Activated T-cell treated with anti-CD3 and anti-CD28 coated beads, Interleukin-2, amount 50 U/mL, for 72 hours (primary cell): ENCODE measurements at regions not wholly inside any gene's neighbourhood (a gene's known extent, or its start where the extent isn't known, plus 50 kb on each side); places are given as distances from the start of the nearest gene placed in this dataset.
A peak's percentile ranks its signal among the peaks of the same experiment; 100 is the strongest.
"Not testable (repeated sequence)": the region's sequence is repeated elsewhere in the genome, so short reads cannot be mapped to it uniquely, and the experiment has no call there.

Experiments used
- ATAC-seq, 2 donors: fragments of 150-1000 bp; cut with Tn5 transposase; replicated peaks in 1 of 2; 2 replicates each; pipeline ENCODE4 v1.10.0; 2021; ENCODE audit warnings: moderate library complexity in 2 of 2, mild to moderate bottlenecking in 1 of 2
- DNase-seq, 2 donors: peaks; one replicate each; pipeline ENCODE4 v3.0.0; 2021 to 2022; ENCODE audit warnings: mixed read lengths in 1 of 2
- H3K27ac Mint-ChIP-seq: one replicate; pipeline ENCODE4 v1.8.0; 2022; ENCODE audit warnings: mild to moderate bottlenecking, moderate library complexity, mixed read lengths
- H3K27me3 Mint-ChIP-seq: one replicate; pipeline ENCODE4 v1.8.0; 2022; ENCODE audit warnings: low read depth, mixed read lengths
- H3K36me3 Mint-ChIP-seq, 2 donors: one replicate each; pipeline ENCODE4 v1.8.0; 2022; ENCODE audit warnings: mixed read lengths in 2 of 2, mild to moderate bottlenecking in 1 of 2; ENCODE audit not compliant: insufficient read depth in 2 of 2
- H3K4me1 Mint-ChIP-seq: one replicate; pipeline ENCODE4 v1.8.0; 2022; ENCODE audit warnings: low read depth, mixed read lengths
- H3K4me3 Mint-ChIP-seq, 2 donors: one replicate each; pipeline ENCODE4 v1.8.0; 2022; ENCODE audit warnings: mild to moderate bottlenecking in 2 of 2, mixed read lengths in 2 of 2, moderate library complexity in 2 of 2
- H3K9me3 Mint-ChIP-seq, 2 donors: one replicate each; pipeline ENCODE4 v1.8.0; 2022; ENCODE audit warnings: mixed read lengths in 2 of 2

DNA sequence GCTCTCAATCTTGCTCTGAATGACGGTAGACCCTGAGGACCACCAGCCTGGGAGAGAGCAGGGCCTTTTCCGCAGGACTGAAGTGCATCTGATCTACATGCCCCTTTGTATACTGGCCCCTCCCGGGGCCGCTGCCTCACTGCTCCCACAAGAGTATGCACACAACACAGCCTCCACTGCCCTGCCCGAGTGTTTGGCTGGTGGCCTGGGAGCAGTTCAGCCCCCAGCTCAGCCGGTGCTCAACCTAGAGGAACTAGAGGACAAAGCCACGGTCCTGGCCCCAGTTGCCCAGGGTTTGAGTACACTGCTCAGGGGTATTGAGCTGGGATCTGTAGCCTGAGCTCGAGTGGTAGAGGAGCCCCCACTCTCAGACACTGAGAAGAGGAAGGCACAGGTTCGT, 118.9 kb upstream of the CAB39 start:
- DNase-seq (no peak), ATAC-seq (no peak)
- Mint-ChIP-seq H3K4me3 (no peak overlapping the region), H3K27ac (no peak overlapping the region), H3K27me3 (no peaks in the 10 kb centered on the region), H3K4me1 (peaks cover 82% of the 10 kb centered on the region), H3K36me3 (peaks cover 9 to 17% of the 10 kb centered on the region in 2 donors), H3K9me3 (peaks cover 7 to 11% of the 10 kb centered on the region in 2 donors)

DNA sequence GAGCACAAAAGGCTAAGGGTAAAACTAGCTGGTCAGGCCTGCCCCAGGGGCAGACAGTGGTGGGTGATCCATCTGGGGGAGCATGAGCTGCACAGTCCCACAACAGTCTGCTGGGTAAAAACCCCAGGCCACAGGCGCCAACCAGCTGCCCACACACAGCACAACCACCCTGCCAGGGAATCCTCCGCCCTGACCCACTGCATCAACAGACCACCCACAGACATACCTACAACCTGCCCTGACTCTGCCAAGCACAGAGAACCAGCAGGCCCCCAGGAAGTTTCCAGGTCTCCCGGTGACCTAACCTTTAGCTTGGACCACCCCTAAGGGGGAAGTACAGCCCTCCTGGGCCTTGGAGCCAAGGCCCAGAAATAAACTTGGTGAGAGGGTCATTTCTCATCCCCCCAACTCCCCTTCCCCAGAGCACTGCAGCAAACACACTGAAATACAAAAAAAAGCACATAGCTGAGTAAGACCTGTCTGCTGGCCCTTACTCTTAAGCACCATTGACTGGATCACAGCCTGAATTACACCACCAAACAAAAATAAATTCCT, 118.3 kb upstream of the CAB39 start:
- H3K36me3 Mint-ChIP-seq = peaks cover 8 to 11% of the 10 kb centered on the region in 2 donors
- ATAC-seq = no peak

DNA sequence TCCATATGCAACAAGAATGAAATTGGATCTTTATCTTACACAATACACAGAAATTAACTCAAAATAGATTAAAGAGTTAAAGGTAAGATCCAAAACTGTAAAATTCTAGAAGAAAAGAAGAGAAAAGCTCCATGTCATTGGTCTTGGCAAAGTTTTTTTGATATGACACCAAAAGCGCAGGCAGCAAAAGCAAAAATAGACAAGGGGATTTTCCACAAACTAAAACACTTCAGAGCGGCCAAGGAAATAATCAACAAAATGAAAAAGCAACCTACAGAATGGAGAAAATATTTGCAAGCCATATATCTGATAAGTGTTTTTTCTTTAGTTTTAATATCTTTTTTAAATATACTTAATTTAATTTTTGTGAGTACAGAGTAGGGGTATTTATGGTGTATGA, 112.8 kb upstream of the CAB39 start:
- Mint-ChIP-seq H3K4me1 (peaks cover 58% of the 10 kb centered on the region), H3K27me3 (no peaks in the 10 kb centered on the region), H3K36me3 (peaks cover 15% of the 10 kb centered on the region in 2 donors), H3K9me3 (peaks cover 4 to 7% of the 10 kb centered on the region in 2 donors), H3K4me3 (peak overlapping the region; percentile 17 to 73), H3K27ac (peak overlapping the region; percentile 70)
- DNase-seq (no peak), ATAC-seq (no peak)

More for the DNA sequence above, 118.3 kb upstream of the CAB39 start:
- peaks cover 7 to 11% of the 10 kb centered on the region in 2 donors for H3K9me3 Mint-ChIP-seq
- peaks cover 77% of the 10 kb centered on the region for H3K4me1 Mint-ChIP-seq
- H3K27ac Mint-ChIP-seq = no peak overlapping the region
- no peak for DNase-seq
- H3K4me3 Mint-ChIP-seq = no peak overlapping the region
- no peaks in the 10 kb centered on the region for H3K27me3 Mint-ChIP-seq

DNA sequence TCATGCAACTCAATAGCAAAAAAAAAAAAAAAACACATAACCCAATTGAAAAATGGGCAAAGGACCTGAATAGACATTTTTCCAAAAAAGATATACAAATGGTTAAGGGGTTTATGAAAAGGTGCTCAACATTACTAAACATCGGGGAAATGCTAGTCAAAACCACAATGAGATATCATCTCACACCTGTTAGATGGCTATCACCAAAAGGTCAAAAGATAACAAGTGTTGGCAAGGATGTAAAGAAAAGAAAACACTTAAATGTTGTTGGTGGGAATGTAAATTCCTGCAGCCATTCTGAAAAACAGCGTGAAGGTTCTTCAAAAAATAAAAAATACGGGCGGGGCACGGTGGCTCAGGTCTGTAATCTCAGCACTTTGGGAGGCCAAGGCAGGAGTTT, 112.4 kb upstream of the CAB39 start:
- ATAC-seq = peak in 1 of 2 donors; percentile 33
- H3K4me3 Mint-ChIP-seq = peak overlapping the region; percentile 43 to 83
- peak overlapping the region; percentile 61 for H3K27ac Mint-ChIP-seq
- peaks cover 17 to 18% of the 10 kb centered on the region in 2 donors for H3K36me3 Mint-ChIP-seq
- peaks cover 57% of the 10 kb centered on the region for H3K4me1 Mint-ChIP-seq
- H3K9me3 Mint-ChIP-seq = peaks cover 4 to 10% of the 10 kb centered on the region in 2 donors
- H3K27me3 Mint-ChIP-seq = no peaks in the 10 kb centered on the region
- no peak for DNase-seq

DNA sequence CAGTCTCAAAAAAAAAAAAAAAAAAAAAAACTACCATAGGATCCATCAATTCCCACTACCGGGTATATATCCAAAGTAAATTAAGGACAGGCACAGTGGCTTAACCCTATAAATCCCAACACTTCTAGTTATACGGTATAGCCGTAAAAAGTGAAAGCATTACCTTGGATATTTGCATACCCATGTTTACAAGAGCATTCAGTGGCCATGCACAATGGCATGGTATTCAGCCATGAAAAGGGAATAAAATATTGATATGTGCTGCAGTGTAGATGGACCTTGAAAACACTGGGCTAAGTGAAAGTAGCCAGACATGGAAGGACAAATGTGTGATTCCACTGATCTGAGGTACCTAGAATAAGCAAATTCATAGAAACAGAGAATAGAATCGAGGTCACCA, 111.8 kb upstream of the CAB39 start:
- ATAC-seq = no peak
- Mint-ChIP-seq H3K4me1 (peaks cover 55% of the 10 kb centered on the region), H3K36me3 (peaks cover 16 to 21% of the 10 kb centered on the region in 2 donors), H3K4me3 (peak overlapping the region; percentile 43 to 83), H3K27me3 (no peaks in the 10 kb centered on the region), H3K9me3 (peaks cover 6 to 8% of the 10 kb centered on the region in 2 donors), H3K27ac (no peak overlapping the region)
- DNase-seq = no peak

DNA sequence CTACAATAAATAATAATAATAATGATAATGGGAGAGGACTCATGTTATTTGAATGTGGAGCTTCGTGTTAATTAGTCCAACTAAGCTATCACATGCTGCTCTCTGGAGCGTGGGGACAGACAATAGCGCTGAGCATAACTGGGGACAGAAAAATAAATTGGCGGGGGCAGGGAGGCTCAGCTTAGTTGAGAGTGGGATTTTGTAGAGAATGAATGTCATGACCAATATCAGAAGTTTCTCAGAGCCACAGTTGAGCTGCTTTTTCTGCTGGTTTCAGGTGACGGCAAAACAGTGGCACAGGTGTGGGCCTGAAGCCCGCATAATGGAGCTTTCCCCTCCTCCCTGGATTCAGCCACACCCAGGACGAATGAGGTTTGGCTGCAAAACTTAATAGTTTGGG, 111.1 kb upstream of the CAB39 start:
- DNase-seq (peak in 1 of 2 donors; percentile 24), ATAC-seq (peak; percentile 44 to 57)
- no peaks in the 10 kb centered on the region for H3K27me3 Mint-ChIP-seq
- H3K36me3 Mint-ChIP-seq = peaks cover 17 to 22% of the 10 kb centered on the region in 2 donors
- peak overlapping the region; percentile 51 for H3K27ac Mint-ChIP-seq
- peak overlapping the region; percentile 28 to 29 for H3K4me3 Mint-ChIP-seq
- peaks cover 6 to 12% of the 10 kb centered on the region in 2 donors for H3K9me3 Mint-ChIP-seq
- H3K4me1 Mint-ChIP-seq = peaks cover 48% of the 10 kb centered on the region

DNA sequence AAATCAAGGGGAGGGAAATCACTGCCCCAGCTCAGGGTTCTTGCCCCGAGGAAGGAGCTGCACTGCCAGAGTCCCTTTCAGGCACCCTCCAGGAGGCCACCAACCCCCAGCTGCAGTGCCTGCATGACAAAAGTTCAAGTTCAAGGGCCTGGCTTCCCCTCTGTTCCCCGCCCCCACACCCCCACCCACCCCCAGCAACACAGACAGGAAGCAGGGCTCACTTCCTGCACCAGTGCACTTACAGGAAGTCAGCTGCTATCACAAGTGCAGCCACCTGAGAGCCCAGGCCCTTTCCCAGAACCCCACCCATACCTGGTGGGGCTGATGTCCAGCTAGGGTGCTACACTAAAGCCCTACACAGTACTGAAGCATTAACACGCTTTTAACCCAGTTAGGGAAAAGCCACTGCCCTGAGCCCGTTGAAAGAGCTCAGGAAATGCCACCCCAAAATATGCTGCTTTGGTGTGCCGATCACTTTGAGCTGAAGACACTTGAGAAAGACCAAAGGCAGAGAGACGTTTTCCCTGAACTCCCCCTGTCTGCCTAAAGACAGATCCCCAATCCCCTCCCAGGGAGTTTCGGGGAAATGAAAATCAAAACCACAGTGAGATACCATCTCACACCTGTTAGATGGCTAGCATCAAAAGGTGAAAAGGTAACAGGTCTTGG, 109.9 kb upstream of the CAB39 start:
- Mint-ChIP-seq H3K4me3 (peak overlapping the region; percentile 52 to 55), H3K27ac (peak overlapping the region; percentile 91), H3K9me3 (peaks cover 6 to 15% of the 10 kb centered on the region in 2 donors), H3K36me3 (peaks cover 22 to 23% of the 10 kb centered on the region in 2 donors), H3K27me3 (no peaks in the 10 kb centered on the region), H3K4me1 (peaks cover 38% of the 10 kb centered on the region)
- ATAC-seq = peak; percentile 73 to 80
- DNase-seq = peak; percentile 49 to 59

DNA sequence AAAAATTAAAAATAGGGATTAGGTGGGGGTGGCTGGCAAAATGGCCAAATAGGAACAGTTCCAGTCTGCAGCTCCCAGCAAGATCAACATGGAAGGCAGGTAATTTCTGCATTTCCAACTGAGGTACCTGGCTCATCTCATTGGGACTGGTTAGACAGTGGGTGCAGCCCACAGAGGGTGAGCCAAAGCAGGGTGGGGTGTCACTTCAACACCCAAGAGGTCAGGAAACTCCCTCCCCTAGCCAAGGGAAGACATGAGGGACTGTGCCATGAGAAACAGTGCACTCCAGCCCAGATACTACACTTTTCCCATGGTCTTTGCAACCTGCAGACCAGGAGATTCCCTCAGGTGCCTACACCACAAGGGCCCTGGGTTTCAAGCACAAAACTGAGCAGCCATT, 109.3 kb upstream of the CAB39 start:
- DNase-seq, H3K27me3 Mint-ChIP-seq, ATAC-seq: not testable (repeated sequence)
- Mint-ChIP-seq H3K27ac (peak overlapping the region; percentile 91), H3K36me3 (peaks cover 22 to 25% of the 10 kb centered on the region in 2 donors), H3K9me3 (peaks cover 6 to 15% of the 10 kb centered on the region in 2 donors), H3K4me1 (peaks cover 38% of the 10 kb centered on the region), H3K4me3 (peak overlapping the region in 1 of 2 donors; percentile 52)

DNA sequence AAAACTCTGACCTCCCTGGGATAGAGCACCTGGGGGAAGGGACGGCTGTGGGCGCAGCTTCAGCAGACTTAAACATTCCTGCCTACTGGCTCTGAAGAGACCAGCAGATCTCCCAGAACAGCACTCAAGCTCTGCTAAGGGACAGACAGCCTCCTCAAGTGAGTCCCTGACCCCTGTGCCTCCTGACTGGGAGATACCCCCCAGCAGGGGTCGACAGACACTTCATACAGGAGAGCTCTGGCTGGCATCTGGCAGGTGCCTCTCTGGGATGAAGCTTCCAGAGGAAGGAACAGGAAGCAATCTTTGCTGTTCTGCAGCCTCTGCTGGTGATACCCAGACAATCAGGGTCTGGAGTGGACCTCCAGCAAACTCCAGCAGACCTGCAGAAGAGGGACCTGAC, 108.5 kb upstream of the CAB39 start:
- Mint-ChIP-seq H3K4me1 (peaks cover 38% of the 10 kb centered on the region), H3K36me3 (peaks cover 23 to 34% of the 10 kb centered on the region in 2 donors), H3K9me3 (peaks cover 9 to 19% of the 10 kb centered on the region in 2 donors)
- H3K27ac Mint-ChIP-seq, DNase-seq, H3K4me3 Mint-ChIP-seq, H3K27me3 Mint-ChIP-seq, ATAC-seq: not testable (repeated sequence)

DNA sequence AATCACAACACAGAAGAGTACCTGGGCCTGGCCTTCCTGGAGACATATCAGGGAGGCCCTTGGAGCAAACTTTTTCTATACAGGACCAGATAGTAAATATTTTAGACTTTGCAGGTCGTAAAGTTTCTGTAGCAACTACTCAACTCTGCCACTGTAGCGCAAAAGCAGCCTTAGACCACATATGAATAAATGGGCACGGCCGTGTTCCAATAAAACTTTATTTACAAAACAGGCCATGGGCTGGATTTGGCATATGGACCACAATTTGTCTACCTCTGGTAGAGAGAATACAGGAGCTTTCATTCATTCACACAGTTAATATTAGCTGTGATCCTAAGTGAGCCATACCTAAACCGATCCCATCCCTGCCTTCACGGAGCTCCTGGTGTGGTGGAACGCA, 98.6 kb upstream of the CAB39 start:
- no peak for DNase-seq
- Mint-ChIP-seq H3K36me3 (peaks cover 2% of the 10 kb centered on the region in 2 donors), H3K4me1 (peaks cover 64% of the 10 kb centered on the region), H3K4me3 (peak overlapping the region; percentile 20 to 58), H3K27me3 (no peaks in the 10 kb centered on the region), H3K27ac (no peak overlapping the region), H3K9me3 (peaks cover 4 to 5% of the 10 kb centered on the region in 2 donors)
- ATAC-seq = no peak

DNA sequence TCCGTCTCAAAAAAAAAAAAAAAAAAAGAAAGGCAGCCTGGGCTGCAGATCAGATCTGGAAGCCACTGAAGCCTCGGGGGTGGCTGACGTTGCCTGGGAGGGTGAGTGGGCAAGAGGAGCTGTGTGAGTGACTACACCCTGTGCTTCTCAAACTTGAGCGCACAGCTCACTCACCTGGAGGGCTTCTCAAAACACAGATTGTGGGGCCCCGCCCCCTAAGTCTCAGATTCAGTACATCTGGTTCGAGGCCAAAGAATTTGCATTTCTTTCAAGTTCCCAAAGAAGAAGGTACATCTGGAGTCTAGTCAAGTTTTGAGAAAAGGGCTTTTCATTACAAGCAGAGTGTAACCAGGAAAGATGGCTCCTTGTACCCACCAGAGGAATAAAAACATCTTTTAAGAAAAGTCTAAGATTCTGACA, 97.7 kb upstream of the CAB39 start:
- H3K9me3 Mint-ChIP-seq = peaks cover 0 to 2% of the 10 kb centered on the region in 2 donors
- H3K4me1 Mint-ChIP-seq = peaks cover 64% of the 10 kb centered on the region
- DNase-seq (peak; percentile 70 to 82), ATAC-seq (peak; percentile 93 to 95)
- H3K4me3 Mint-ChIP-seq = peak overlapping the region; percentile 58 to 68
- no peaks in the 10 kb centered on the region for H3K36me3 Mint-ChIP-seq
- no peaks in the 10 kb centered on the region for H3K27me3 Mint-ChIP-seq
- peak overlapping the region; percentile 63 for H3K27ac Mint-ChIP-seq

DNA sequence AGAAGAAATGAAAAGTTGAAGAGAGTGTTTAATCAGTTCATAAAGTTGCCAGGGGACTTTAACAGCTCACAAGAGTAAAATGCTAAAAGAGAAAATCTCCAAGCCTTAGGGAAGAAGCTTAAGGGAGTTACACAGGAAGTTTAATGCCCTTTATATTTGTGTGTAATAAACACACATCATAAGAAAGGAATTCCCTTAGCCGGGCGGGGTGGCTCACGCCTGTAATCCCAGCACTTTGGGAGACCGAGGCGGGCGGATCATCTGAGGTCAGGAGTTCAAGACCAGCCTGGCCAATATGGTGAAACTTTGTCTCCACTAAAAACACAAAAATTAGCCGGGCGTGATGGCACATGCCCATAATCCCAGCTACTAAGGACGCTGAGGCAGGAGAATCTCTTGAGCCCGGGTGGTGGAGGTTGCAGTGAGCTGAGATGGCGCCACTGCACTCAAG, 95.4 kb upstream of the CAB39 start:
- not testable (repeated sequence) for H3K36me3 Mint-ChIP-seq, DNase-seq, H3K4me3 Mint-ChIP-seq, H3K9me3 Mint-ChIP-seq, H3K27me3 Mint-ChIP-seq, ATAC-seq
- Mint-ChIP-seq H3K4me1 (peaks cover 42% of the 10 kb centered on the region), H3K27ac (peak overlapping the region; percentile 10)

DNA sequence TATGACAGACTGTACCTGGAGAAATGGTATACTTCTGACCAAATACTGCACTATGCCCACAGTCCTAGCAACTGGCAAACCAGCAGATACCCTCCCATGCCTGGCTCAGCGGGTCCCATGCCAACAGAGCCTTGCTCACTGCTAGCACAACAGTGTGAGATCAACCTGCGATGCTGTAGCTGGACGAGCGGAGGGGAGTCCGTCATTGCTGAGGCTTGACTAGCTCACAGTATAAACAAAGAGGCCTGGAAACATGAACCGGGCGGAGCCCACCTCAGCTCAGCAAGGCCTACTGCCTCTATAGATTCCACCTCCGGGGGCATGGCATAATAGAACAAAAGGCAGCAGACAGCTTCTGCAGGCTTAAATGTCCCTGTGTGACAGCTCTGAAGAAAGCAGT, 93.2 kb upstream of the CAB39 start:
- Mint-ChIP-seq H3K36me3 (peaks cover under 1 to 5% of the 10 kb centered on the region in 2 donors), H3K4me3 (no peak overlapping the region), H3K27ac (no peak overlapping the region), H3K27me3 (no peaks in the 10 kb centered on the region), H3K9me3 (peaks cover 0 to 9% of the 10 kb centered on the region in 2 donors), H3K4me1 (peaks cover 31% of the 10 kb centered on the region)
- DNase-seq (no peak), ATAC-seq (no peak)
